Body of pancreas (tissue), 4 donors: ENCODE measurements at regions not wholly inside any gene's neighbourhood (a gene's known extent, or its start where the extent isn't known, plus 50 kb on each side); places are given as distances from the start of the nearest gene placed in this dataset.

Source experiments
- ATAC-seq: fragments of 150-250 bp; one replicate; pipeline ENCODE4 v1.9.1; 2016
- DNase-seq, 4 donors: peaks; one replicate each; pipeline ENCODE4 v3.0.0-alpha.2; 2019
- H3K27ac ChIP-seq, 4 donors: fragments of 200-600 bp; sonication (generic); 1 replicate in 3 of 4; 2 replicates in 1 of 4; pipeline versions ENCODE4 v1.5.1 to v1.6.1; 2016 to 2019; ENCODE audit warnings: mild to moderate bottlenecking in 1 of 4, mixed read lengths in 1 of 4, moderate library complexity in 1 of 4
- H3K27me3 ChIP-seq, 2 donors: fragments of 200-600 bp; sonication (generic); one replicate each; pipeline ENCODE4 v1.6.0; 2016; ENCODE audit warnings: mild to moderate bottlenecking in 1 of 2
- H3K36me3 ChIP-seq, 2 donors: fragments of 200-600 bp; sonication (generic); replicated peaks in 1 of 2; 2 replicates each; pipeline ENCODE4 v1.5.1; 2016; ENCODE audit warnings: low read depth in 2 of 2; ENCODE audit not compliant: insufficient read depth in 1 of 2
- H3K4me1 ChIP-seq: fragments of 200-600 bp; sonication (generic); one replicate; pipeline ENCODE4 v1.6.0; 2016
- H3K4me3 ChIP-seq, 2 donors: fragments of 200-600 bp; sonication (generic); 1 replicate in 1 of 2; 2 replicates in 1 of 2; pipeline ENCODE4 v1.5.1; 2016 to 2019
- H3K9me3 ChIP-seq, 3 donors: fragments of 200-600 bp; sonication (generic); 1 replicate in 2 of 3; 2 replicates in 1 of 3; pipeline ENCODE4 v1.5.1; 2016
- POLR2A ChIP-seq, 3 donors: fragments of 450-650 bp; IDR thresholded peaks; one replicate each; pipeline ENCODE4 v1.6.1; 2016; ENCODE audit warnings: antibody characterized with exemption in 3 of 3, mild to moderate bottlenecking in 2 of 3
- WGBS, 2 donors: methylation state at CpG; one replicate each; pipeline ENCODE4 v1.1.5; 2017; 5-methylcytosine and 5-hydroxymethylcytosine counted together
- intact Hi-C: fragments of 100-400 bp; cut with DNase I; formaldehyde crosslinking; loops from one replicate; pipeline ENCODE4 v1.15.1; 2023
- TF ChIP-seq, protein P1 (sequence below), 7 experiments: fragments of 450-650 bp in 4 of 7; fragments of 200-600 bp in 3 of 7; sonication (generic) in 3 of 7; IDR thresholded peaks; one replicate each; pipeline ENCODE4 v1.5.1; 2016 to 2019; ENCODE audit warnings: antibody characterized with exemption in 7 of 7

DNA sequence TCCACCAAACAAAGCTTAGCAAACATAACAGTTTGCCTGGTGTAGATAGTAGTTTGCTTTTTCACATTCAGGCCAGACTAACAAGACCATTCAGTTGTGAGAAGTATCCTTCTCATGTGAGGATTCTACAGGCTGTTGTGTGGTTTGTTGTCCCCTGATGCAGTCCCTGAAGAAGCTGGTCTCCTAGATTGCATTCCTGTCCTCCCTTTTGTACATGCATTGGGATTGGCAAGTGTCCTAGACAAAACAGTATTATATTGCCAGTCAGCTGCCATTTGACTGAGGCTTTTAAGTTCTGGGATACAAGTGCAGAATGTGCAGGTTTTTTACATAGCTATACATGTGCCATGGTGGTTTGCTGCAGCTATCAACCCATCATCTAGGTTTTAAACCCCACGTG, 362.0 kb upstream of the IL12A start:
- H3K4me3 ChIP-seq: no peak overlapping the region
- no peaks in the 10 kb centered on the region for H3K27me3 ChIP-seq
- H3K36me3 ChIP-seq: no peaks in the 10 kb centered on the region
- H3K9me3 ChIP-seq: no peaks in the 10 kb centered on the region
- no peak for ATAC-seq
- TF ChIP-seq, protein P1, sequence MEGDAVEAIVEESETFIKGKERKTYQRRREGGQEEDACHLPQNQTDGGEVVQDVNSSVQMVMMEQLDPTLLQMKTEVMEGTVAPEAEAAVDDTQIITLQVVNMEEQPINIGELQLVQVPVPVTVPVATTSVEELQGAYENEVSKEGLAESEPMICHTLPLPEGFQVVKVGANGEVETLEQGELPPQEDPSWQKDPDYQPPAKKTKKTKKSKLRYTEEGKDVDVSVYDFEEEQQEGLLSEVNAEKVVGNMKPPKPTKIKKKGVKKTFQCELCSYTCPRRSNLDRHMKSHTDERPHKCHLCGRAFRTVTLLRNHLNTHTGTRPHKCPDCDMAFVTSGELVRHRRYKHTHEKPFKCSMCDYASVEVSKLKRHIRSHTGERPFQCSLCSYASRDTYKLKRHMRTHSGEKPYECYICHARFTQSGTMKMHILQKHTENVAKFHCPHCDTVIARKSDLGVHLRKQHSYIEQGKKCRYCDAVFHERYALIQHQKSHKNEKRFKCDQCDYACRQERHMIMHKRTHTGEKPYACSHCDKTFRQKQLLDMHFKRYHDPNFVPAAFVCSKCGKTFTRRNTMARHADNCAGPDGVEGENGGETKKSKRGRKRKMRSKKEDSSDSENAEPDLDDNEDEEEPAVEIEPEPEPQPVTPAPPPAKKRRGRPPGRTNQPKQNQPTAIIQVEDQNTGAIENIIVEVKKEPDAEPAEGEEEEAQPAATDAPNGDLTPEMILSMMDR (IDR thresholded peaks at IDR 0.05): no peak
- no peak for TF ChIP-seq POLR2A (IDR thresholded peaks at IDR 0.05)
- intact Hi-C loops: no loop called here
- WGBS, 2 donors: 20 to 30% methylated on average over 1 of the region's 1 CpG
- no peaks in the 10 kb centered on the region for H3K4me1 ChIP-seq
- no peak overlapping the region for H3K27ac ChIP-seq
- no peak for DNase-seq

DNA sequence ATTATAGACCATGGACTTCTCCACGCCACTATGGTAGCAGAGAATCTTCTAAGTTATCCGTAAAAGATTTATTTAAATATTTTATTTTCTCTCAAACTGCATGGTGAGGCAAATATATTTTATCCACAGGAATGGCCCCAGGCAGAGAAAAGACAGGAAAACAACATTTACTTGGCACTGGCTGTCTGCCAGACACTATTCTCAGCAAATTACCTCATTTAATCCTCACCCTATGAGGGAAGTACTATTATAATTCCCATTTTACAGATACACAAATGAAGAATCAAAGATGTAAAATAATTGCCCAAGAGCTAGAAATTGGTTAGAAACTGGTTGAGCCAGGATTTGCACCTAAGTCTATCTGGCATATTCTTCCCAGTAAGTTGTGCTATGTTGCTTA, 361.4 kb upstream of the IL12A start:
- no peak for TF ChIP-seq POLR2A (IDR thresholded peaks at IDR 0.05)
- TF ChIP-seq, protein P1 (IDR thresholded peaks at IDR 0.05): no peak
- no peak for ATAC-seq

DNA sequence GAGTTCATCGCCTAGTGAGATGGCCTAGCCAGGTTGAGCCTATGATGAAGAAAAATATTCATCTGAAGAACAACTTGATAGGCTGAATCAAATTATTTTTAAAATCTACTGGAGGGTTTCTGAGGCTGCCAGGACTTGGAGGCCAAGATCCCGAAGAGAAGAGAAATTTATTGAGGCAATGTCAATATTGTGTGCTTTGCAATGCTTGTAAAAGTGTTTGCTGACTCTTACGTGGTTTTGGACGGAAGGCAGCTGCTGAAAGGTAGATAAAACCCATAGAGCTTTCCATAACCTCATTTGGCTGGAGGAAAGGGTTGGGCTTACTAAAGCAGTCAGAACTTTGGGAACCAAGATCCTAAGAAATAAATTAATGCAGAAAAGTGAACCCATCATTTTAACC, 361.0 kb upstream of the IL12A start:
- WGBS, 2 donors: 40 to 42% methylated on average over 4 of the region's 4 CpGs
- Histone ChIP-seq H3K4me1 (no peaks in the 10 kb centered on the region), H3K4me3 (no peak overlapping the region), H3K9me3 (no peaks in the 10 kb centered on the region), H3K27me3 (no peaks in the 10 kb centered on the region), H3K27ac (no peak overlapping the region), H3K36me3 (no peaks in the 10 kb centered on the region)
- intact Hi-C loops: no loop called here
- TF ChIP-seq, protein P1 (IDR thresholded peaks at IDR 0.05): no peak
- TF ChIP-seq POLR2A (IDR thresholded peaks at IDR 0.05): no peak
- ATAC-seq (no peak), DNase-seq (no peak)

More for the DNA sequence above, 361.4 kb upstream of the IL12A start:
- Histone ChIP-seq H3K27ac (no peak overlapping the region), H3K27me3 (no peaks in the 10 kb centered on the region), H3K9me3 (no peaks in the 10 kb centered on the region), H3K36me3 (no peaks in the 10 kb centered on the region), H3K4me1 (no peaks in the 10 kb centered on the region), H3K4me3 (no peak overlapping the region)
- 73 to 81% methylated on average over 2 of the region's 2 CpGs for WGBS, 2 donors
- intact Hi-C loops: no loop called here
- DNase-seq: no peak

DNA sequence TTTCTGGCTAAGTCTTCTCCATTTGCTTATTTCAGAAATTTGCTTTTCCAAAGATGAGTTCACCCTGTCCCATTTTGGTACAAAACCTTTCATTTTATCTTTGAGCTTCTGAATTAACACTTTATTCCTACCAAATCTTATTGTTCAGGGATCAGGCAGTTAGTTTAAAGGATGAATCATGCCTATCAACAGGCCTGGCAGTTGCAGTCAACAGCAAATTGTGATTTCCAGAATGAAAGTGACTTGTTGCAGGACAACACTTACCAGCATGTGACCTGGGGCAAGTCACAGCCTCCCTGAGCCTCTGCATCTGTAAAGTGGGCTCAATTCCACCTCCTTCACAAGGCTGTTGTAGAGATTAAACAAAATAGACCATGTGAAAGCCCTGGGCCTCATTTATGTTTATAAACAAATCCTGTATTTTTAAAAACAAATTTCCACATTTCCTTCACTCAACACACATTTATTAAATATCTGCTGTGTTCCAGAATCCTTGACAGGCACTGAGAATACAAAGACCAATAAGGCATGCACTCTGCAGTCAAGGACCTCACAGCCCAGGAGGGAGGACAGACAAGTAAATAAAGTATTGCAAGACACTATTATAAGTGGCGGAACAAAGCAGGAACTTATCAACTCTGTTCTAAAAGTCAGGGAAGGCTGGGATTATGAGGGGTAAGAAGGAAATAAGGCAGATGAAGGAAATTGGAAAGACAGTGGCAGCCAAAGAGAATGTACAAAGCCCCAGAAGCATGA, 359.1 kb upstream of the IL12A start:
- Histone ChIP-seq H3K27me3 (no peaks in the 10 kb centered on the region), H3K27ac (no peak overlapping the region), H3K4me1 (no peaks in the 10 kb centered on the region), H3K9me3 (no peaks in the 10 kb centered on the region), H3K36me3 (no peaks in the 10 kb centered on the region), H3K4me3 (no peak overlapping the region)
- WGBS, 2 donors: 74 to 79% methylated on average over 1 of the region's 1 CpG
- DNase-seq: no peak
- intact Hi-C loops: no loop called here
- no peak for ATAC-seq
- TF ChIP-seq, protein P1 (IDR thresholded peaks at IDR 0.05): no peak

DNA sequence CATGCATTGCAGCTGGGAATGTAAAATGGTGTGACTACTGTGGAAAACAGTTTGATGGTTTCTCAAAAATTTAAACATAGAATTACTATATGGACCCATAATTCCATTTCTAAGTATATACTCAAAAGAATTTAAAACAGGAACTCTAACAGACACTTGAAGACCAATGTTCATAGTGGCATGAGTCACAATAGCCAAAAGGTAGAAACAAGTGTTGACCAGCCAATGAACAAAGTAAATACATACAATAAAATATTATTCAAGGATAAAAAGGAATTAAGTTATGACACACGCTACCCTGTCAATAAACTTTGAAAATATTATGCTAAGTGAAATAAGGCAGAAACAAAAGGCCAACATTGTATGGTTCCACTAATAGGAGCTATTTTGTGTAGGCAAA, 357.4 kb upstream of the IL12A start:
- Histone ChIP-seq H3K27me3 (no peaks in the 10 kb centered on the region), H3K4me3 (no peak overlapping the region), H3K27ac (no peak overlapping the region), H3K36me3 (no peaks in the 10 kb centered on the region), H3K4me1 (no peaks in the 10 kb centered on the region), H3K9me3 (no peaks in the 10 kb centered on the region)
- TF ChIP-seq POLR2A (IDR thresholded peaks at IDR 0.05): no peak
- TF ChIP-seq, protein P1 (IDR thresholded peaks at IDR 0.05): no peak
- intact Hi-C loops: no loop called here
- no peak for ATAC-seq
- 80 to 86% methylated on average over 1 of the region's 1 CpG for WGBS, 2 donors
- no peak for DNase-seq
